HG03108 (cell line): ENCODE measurements at regions not wholly inside any gene's neighbourhood (a gene's known extent, or its start where the extent isn't known, plus 50 kb on each side); places are given as distances from the start of the nearest gene placed in this dataset.
A peak's percentile ranks its signal among the peaks of the same experiment; 100 is the strongest.
"Not testable (repeated sequence)": the region's sequence is repeated elsewhere in the genome, so short reads cannot be mapped to it uniquely, and the experiment has no call there.

Source experiments
- ATAC-seq: cut with Tn5 transposase; IDR thresholded peaks from one replicate; pipeline ENCODE4 v1.9.1; 2021; ENCODE audit warnings: moderate library complexity; ENCODE audit not compliant: unreplicated experiment

- ATAC-seq: no peak
These were observed 63.9 kb downstream of the NFKBIZ start for GRCh38 chr3:101913168-101913567.

GRCh38 chr3:101917761-101918160 lies 68.4 kb downstream of the NFKBIZ start:
- ATAC-seq: not testable (repeated sequence)

GRCh38 chr3:101922151-101922725 lies 72.9 kb downstream of the NFKBIZ start:
- ATAC-seq: not testable (repeated sequence)

- not testable (repeated sequence) for ATAC-seq
These were observed 75.3 kb downstream of the NFKBIZ start for GRCh38 chr3:101924621-101925020.

- ATAC-seq: not testable (repeated sequence)
These were observed 75.8 kb downstream of the NFKBIZ start for GRCh38 chr3:101925124-101925523.

GRCh38 chr3:101925564-101925963 lies 76.2 kb downstream of the NFKBIZ start:
- no peak for ATAC-seq

GRCh38 chr3:101926594-101927105 lies 77.3 kb downstream of the NFKBIZ start:
- no peak for ATAC-seq

- no peak for ATAC-seq
These were observed 79.6 kb downstream of the NFKBIZ start for GRCh38 chr3:101928890-101929289.

GRCh38 chr3:101931081-101931480 lies 81.8 kb downstream of the NFKBIZ start:
- ATAC-seq: no peak

- no peak for ATAC-seq
These were observed 83.2 kb downstream of the NFKBIZ start for GRCh38 chr3:101932326-101933068.

GRCh38 chr3:101936419-101937356 lies 87.4 kb downstream of the NFKBIZ start:
- ATAC-seq: peak; percentile 91

- ATAC-seq: no peak
These were observed 89.0 kb downstream of the NFKBIZ start for GRCh38 chr3:101938262-101938847.

GRCh38 chr3:101939361-101940049 lies 90.2 kb downstream of the NFKBIZ start:
- ATAC-seq: no peak

GRCh38 chr3:101940521-101941317 lies 91.4 kb downstream of the NFKBIZ start:
- ATAC-seq: no peak

- no peak for ATAC-seq
These were observed 92.2 kb downstream of the NFKBIZ start for GRCh38 chr3:101941318-101942040.

- no peak for ATAC-seq
These were observed 93.0 kb downstream of the NFKBIZ start for GRCh38 chr3:101942356-101942755.

- ATAC-seq: no peak
These were observed 93.7 kb downstream of the NFKBIZ start for GRCh38 chr3:101943029-101943428.

- no peak for ATAC-seq
These were observed 95.0 kb downstream of the NFKBIZ start for GRCh38 chr3:101944308-101944707.

GRCh38 chr3:101945980-101946379 lies 96.7 kb downstream of the NFKBIZ start:
- no peak for ATAC-seq
